ENCODE measurements at regions not wholly inside any gene's neighbourhood (a gene's known extent, or its start where the extent isn't known, plus 50 kb on each side); places are given as distances from the start of the nearest gene placed in this dataset. TPM values are rescaled to one million over a fixed set of nuclear protein-coding genes. Genes with fewer than 3 reads are reported as not detected.
"Not testable (repeated sequence)": the region's sequence is repeated elsewhere in the genome, so short reads cannot be mapped to it uniquely, and the experiment has no call there.

- ATAC-seq (ENCODE audit: low FRiP score); DNase-seq (ENCODE audit: low spot score): not testable (repeated sequence)
Measured at GRCh38 chr13:18598543-18598942, 583.1 kb downstream of the TUBA3C start.

GRCh38 chr13:18597940-18598339 lies 583.7 kb downstream of the TUBA3C start:
- not testable (repeated sequence) for DNase-seq (ENCODE audit: low spot score); ATAC-seq (ENCODE audit: low FRiP score)

DNA sequence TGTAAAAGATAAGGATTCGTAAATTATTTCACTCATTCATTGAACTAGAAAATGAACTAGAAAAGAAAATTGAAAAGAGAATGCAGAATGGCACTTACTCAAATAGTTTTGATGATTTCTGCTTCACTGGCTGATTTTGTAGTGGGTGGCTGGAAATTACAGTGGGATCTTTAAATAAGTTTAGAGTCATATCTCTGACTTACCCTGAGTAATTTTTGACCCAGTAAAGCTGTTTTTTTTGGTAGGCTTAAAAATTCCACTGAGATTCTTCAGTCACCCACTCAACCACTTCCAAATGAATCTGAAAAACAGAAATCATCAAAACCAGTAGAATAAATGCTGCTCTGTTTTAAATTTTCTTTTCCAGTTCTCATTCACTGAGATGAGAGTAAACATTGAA lies 604.5 kb downstream of the TUBA3C start:
- ATAC-seq (ENCODE audit: low FRiP score); DNase-seq (ENCODE audit: low spot score): not testable (repeated sequence)

- not testable (repeated sequence) for ATAC-seq (ENCODE audit: low FRiP score)
Measured at GRCh38 chr13:18567890-18568289, 613.7 kb downstream of the TUBA3C start.

More at GRCh38 chr13:18567890-18568289, 613.7 kb downstream of the TUBA3C start:
- DNase-seq (ENCODE audit: low spot score) = not testable (repeated sequence)

Small RNAs in the stretch of these regions (small RNA-seq; reads per million reads assigned to genes)
- not detected for gene LINC00328-2P
- gene RNA5SP24 = not detected
- gene RNU6-55P = not detected
- gene RNU6-76P = not detected
